DND-41 (cell line): ENCODE measurements at regions not wholly inside any gene's neighbourhood (a gene's known extent, or its start where the extent isn't known, plus 50 kb on each side); places are given as distances from the start of the nearest gene placed in this dataset.

Experiments
- ATAC-seq: fragments of 200-7000 bp; cut with Tn5 transposase; 3 replicates; pipeline ENCODE4 v1.9.1; 2021; ENCODE audit warnings: low read depth; ENCODE audit not compliant: insufficient read depth
- DNase-seq: peaks from one replicate; pipeline ENCODE4 v3.0.0-alpha.2; 2020
- H2AFZ ChIP-seq: 2 replicates; pipeline ENCODE4 v1.6.0; 2012; ENCODE audit warnings: low read depth, low read length
- H3K27ac ChIP-seq: 2 replicates; pipeline ENCODE4 v1.5.1; 2012; ENCODE audit warnings: low read length, inconsistent platforms
- H3K27me3 ChIP-seq: fragments of 200-600 bp; sonication (generic); 2 replicates; pipeline ENCODE4 v1.6.0; 2012; ENCODE audit warnings: low read length, mild to moderate bottlenecking, inconsistent platforms; ENCODE audit not compliant: insufficient read depth, poor library complexity
- H3K36me3 ChIP-seq: 2 replicates; pipeline ENCODE4 v1.5.1; 2012; ENCODE audit warnings: low read length, inconsistent platforms; ENCODE audit not compliant: insufficient read depth
- H3K4me1 ChIP-seq: 2 replicates; pipeline ENCODE4 v1.5.1; 2012; ENCODE audit warnings: mild to moderate bottlenecking, low read length; ENCODE audit not compliant: insufficient read depth
- H3K4me2 ChIP-seq: 2 replicates; pipeline ENCODE4 v1.6.0; 2012; ENCODE audit warnings: mild to moderate bottlenecking, moderate library complexity, low read length, inconsistent platforms; ENCODE audit not compliant: insufficient read depth
- H3K4me3 ChIP-seq, 2 experiments: fragments of 200-600 bp in 1 of 2; shearing (Covaris generic) in 1 of 2; 2 replicates each; pipeline ENCODE4 v1.5.1; 2012 to 2016; ENCODE audit warnings: inconsistent platforms in 2 of 2, low read length in 2 of 2, mild to moderate bottlenecking in 2 of 2, low read depth in 1 of 2, moderate library complexity in 1 of 2
- H3K79me2 ChIP-seq: 2 replicates; pipeline ENCODE4 v1.6.0; 2012; ENCODE audit warnings: low read length, inconsistent platforms; ENCODE audit not compliant: insufficient read depth
- H3K9ac ChIP-seq: 2 replicates; pipeline ENCODE4 v1.6.0; 2012; ENCODE audit warnings: low read depth, mild to moderate bottlenecking, inconsistent platforms, low read length, moderate library complexity
- H3K9me3 ChIP-seq: 2 replicates; pipeline ENCODE4 v1.5.1; 2012; ENCODE audit warnings: low read length, moderate library complexity, mild to moderate bottlenecking, inconsistent platforms; ENCODE audit not compliant: insufficient read depth, severe bottlenecking
- H4K20me1 ChIP-seq: 2 replicates; pipeline ENCODE4 v1.6.0; 2012; ENCODE audit warnings: low read length; ENCODE audit not compliant: insufficient read depth
- CTCF ChIP-seq: IDR thresholded peaks from 2 replicates; pipeline ENCODE4 v1.5.1; 2012; ENCODE audit warnings: borderline replicate concordance, low read length, moderate library complexity, mild to moderate bottlenecking; ENCODE audit not compliant: poor library complexity, severe bottlenecking; ENCODE audit errors: extremely low read depth
- EZH2 ChIP-seq: IDR thresholded peaks from 3 replicates; pipeline ENCODE4 v1.6.1; 2012; ENCODE audit warnings: borderline replicate concordance, low read depth, mild to moderate bottlenecking, moderate library complexity, low read length, inconsistent platforms; ENCODE audit not compliant: severe bottlenecking

GRCh38 chr12:124196236-124196635, 98.7 kb upstream of the RFLNA start:
- Histone ChIP-seq H3K4me1 (peaks cover 2% of the 10 kb centered on the region; the same call in 1 of the 2 replicates), H3K27me3 (no peaks in the 10 kb centered on the region), H3K9me3 (no peaks in the 10 kb centered on the region), H2AFZ (no peak overlapping the region), H3K9ac (no peak overlapping the region), H3K27ac (no peak overlapping the region), H3K4me3 (no peak overlapping the region), H3K4me2 (no peak overlapping the region), H4K20me1 (no peaks in the 10 kb centered on the region), H3K36me3 (no peaks in the 10 kb centered on the region), H3K79me2 (no peaks in the 10 kb centered on the region)
- DNase-seq (no peak), ATAC-seq (no peak)
- TF ChIP-seq EZH2: no peak
- no peak for TF ChIP-seq CTCF

DNA sequence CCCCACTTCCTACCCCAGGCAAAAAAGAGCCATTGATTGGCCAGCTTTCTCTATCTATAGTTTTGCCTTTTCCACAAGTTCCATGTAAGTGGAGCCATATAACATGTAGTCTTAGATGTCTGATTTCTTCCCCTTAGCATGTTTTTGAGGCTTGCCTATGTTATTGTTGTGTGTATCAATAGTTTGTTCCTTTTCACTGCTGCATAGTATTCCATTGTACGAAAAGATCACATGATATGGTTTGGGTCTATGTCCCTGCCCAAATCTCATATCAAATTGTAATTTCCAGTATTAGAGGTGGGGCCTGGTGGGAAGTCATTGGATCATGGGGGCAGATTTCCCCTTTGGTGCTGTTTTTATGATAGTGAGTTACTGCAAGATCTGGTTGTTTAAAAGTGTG, 93.6 kb upstream of the RFLNA start:
- TF ChIP-seq CTCF (no peak), EZH2 (no peak)
- Histone ChIP-seq H3K4me3 (no peak overlapping the region), H3K36me3 (no peaks in the 10 kb centered on the region), H3K27ac (no peak overlapping the region), H3K4me2 (no peak overlapping the region), H3K79me2 (no peaks in the 10 kb centered on the region), H3K4me1 (no peaks in the 10 kb centered on the region), H3K9me3 (no peaks in the 10 kb centered on the region), H3K27me3 (no peaks in the 10 kb centered on the region), H2AFZ (no peak overlapping the region), H4K20me1 (no peaks in the 10 kb centered on the region), H3K9ac (no peak overlapping the region)
- no peak for ATAC-seq
- no peak for DNase-seq

DNA sequence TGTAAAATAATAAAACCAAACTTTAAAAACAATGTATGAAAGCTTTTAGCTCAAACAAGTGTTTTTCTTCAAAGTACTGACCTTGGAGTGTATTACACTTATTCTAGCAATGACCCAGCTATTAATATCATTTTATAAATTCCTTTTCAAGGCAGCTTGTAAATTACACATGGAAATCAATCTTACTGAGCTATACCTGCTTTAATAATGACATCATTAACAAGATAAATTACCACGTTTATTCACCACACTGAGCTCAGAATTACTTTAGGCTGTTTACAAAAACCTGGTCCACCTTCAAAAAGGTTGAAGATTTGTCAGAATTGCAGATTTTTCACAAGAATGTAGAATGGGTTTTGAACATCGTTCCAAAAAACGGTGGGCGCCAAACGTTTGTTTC, 91.7 kb upstream of the RFLNA start:
- no peaks in the 10 kb centered on the region for H3K27me3 ChIP-seq
- no peaks in the 10 kb centered on the region for H3K9me3 ChIP-seq
- DNase-seq (no peak), ATAC-seq (no peak)
- H3K4me3 ChIP-seq: no peak overlapping the region
- no peak overlapping the region for H3K27ac ChIP-seq
- H3K9ac ChIP-seq: no peak overlapping the region
- no peaks in the 10 kb centered on the region for H3K79me2 ChIP-seq
- H3K4me1 ChIP-seq: no peaks in the 10 kb centered on the region
- no peaks in the 10 kb centered on the region for H4K20me1 ChIP-seq
- H2AFZ ChIP-seq: no peak overlapping the region
- no peaks in the 10 kb centered on the region for H3K36me3 ChIP-seq
- no peak overlapping the region for H3K4me2 ChIP-seq
- no peak for TF ChIP-seq EZH2
- no peak for TF ChIP-seq CTCF

GRCh38 chr12:124205405-124205804, 89.5 kb upstream of the RFLNA start:
- H3K4me3 ChIP-seq: no peak overlapping the region
- no peaks in the 10 kb centered on the region for H3K79me2 ChIP-seq
- no peaks in the 10 kb centered on the region for H3K27me3 ChIP-seq
- no peak for TF ChIP-seq CTCF
- no peak for TF ChIP-seq EZH2
- no peaks in the 10 kb centered on the region for H4K20me1 ChIP-seq
- no peak overlapping the region for H3K4me2 ChIP-seq
- DNase-seq (no peak), ATAC-seq (no peak)
- H2AFZ ChIP-seq: no peak overlapping the region
- no peaks in the 10 kb centered on the region for H3K36me3 ChIP-seq
- no peak overlapping the region for H3K9ac ChIP-seq
- H3K9me3 ChIP-seq: no peaks in the 10 kb centered on the region
- no peaks in the 10 kb centered on the region for H3K4me1 ChIP-seq
- H3K27ac ChIP-seq: no peak overlapping the region
